ENCODE measurements at regions not wholly inside any gene's neighbourhood (a gene's known extent, or its start where the extent isn't known, plus 50 kb on each side); places are given as distances from the start of the nearest gene placed in this dataset.

DNA sequence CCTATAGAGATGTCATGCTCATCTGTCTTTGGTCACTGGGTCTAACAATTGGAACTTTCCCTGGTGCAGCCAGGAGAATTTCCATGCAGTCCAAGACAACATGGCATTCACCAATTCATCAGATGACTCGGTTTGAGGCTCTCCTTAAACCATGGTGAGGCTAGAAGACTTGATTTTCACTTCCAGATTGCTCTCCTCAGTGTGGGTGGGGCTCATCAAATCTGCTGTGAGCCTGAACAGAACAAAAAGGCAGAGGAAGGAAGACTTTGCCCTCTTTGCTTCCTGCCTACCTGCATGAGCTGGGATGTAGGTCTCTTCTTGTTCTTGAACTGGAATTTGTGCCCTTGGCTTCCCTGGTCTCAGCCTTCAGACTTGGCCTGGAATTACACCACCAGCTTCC lies 203.4 kb upstream of the TRIB2 start:
- TF ChIP-seq POLR2A (IDR thresholded peaks at IDR 0.05) = no peak
- TF ChIP-seq, protein P1, sequence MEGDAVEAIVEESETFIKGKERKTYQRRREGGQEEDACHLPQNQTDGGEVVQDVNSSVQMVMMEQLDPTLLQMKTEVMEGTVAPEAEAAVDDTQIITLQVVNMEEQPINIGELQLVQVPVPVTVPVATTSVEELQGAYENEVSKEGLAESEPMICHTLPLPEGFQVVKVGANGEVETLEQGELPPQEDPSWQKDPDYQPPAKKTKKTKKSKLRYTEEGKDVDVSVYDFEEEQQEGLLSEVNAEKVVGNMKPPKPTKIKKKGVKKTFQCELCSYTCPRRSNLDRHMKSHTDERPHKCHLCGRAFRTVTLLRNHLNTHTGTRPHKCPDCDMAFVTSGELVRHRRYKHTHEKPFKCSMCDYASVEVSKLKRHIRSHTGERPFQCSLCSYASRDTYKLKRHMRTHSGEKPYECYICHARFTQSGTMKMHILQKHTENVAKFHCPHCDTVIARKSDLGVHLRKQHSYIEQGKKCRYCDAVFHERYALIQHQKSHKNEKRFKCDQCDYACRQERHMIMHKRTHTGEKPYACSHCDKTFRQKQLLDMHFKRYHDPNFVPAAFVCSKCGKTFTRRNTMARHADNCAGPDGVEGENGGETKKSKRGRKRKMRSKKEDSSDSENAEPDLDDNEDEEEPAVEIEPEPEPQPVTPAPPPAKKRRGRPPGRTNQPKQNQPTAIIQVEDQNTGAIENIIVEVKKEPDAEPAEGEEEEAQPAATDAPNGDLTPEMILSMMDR (IDR thresholded peaks at IDR 0.05) = no peak
